ENCODE measurements at regions not wholly inside any gene's neighbourhood (a gene's known extent, or its start where the extent isn't known, plus 50 kb on each side); places are given as distances from the start of the nearest gene placed in this dataset.

DNA sequence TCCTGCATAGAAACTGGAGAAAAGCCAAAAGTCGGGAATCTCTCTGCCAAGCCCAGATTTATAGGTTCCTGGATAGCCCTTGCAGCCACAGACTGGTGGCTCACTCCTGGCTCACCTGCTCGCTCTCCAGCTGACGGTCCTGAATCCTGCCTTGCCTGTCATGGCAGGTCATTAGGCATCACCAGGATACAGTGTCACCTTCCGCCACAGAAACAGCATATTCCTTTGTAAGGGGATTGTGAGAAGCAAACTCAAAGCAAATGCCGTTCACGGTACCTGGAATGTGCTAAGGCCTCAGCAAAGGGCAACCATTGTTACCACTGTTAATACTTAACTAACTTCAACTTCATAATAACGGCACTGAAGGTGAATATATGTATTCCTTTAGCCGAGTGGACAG, 57.1 kb upstream of the GPR45 start:
- no peak overlapping the region for H3K4me3 Mint-ChIP-seq (ENCODE audit: unreplicated experiment)
- DNase-seq (ENCODE audit: low spot score) = no peak

DNA sequence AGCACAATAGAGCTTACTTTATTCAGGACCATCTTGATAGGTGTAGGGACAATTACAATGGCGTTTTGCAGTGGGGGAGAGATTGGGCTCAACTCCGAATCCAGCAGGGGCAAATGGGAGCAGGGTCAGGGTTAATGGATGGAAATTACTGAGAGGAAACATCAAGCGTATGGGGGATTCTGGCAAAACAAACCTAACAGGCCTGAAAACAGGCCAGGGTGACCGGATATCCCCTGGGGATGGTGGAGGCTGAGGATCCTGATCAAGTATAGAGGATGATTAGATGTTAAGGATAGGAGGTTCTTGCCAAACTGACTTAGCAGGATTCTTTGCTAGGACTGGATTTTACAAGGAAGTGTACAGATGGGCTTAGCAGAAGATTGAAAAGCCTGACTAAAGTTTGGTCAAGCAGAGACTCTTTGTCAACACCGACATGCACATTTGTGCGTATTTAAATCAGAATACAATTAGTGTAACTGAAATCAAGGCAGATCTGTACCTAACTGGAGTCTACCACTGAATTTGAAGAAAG, 54.5 kb upstream of the GPR45 start:
- Mint-ChIP-seq H3K27ac (ENCODE audit: unreplicated experiment) (no peak overlapping the region), H3K4me3 (ENCODE audit: unreplicated experiment) (no peak overlapping the region), H3K4me1 (ENCODE audit: unreplicated experiment) (peaks cover 2% of the 10 kb centered on the region), H3K36me3 (ENCODE audit: low read depth, unreplicated experiment) (no peaks in the 10 kb centered on the region), H3K27me3 (ENCODE audit: unreplicated experiment) (peaks cover 3% of the 10 kb centered on the region), H3K9me3 (ENCODE audit: unreplicated experiment) (no peaks in the 10 kb centered on the region)
- DNase-seq (ENCODE audit: low spot score) = no peak
- TF ChIP-seq, protein P1, sequence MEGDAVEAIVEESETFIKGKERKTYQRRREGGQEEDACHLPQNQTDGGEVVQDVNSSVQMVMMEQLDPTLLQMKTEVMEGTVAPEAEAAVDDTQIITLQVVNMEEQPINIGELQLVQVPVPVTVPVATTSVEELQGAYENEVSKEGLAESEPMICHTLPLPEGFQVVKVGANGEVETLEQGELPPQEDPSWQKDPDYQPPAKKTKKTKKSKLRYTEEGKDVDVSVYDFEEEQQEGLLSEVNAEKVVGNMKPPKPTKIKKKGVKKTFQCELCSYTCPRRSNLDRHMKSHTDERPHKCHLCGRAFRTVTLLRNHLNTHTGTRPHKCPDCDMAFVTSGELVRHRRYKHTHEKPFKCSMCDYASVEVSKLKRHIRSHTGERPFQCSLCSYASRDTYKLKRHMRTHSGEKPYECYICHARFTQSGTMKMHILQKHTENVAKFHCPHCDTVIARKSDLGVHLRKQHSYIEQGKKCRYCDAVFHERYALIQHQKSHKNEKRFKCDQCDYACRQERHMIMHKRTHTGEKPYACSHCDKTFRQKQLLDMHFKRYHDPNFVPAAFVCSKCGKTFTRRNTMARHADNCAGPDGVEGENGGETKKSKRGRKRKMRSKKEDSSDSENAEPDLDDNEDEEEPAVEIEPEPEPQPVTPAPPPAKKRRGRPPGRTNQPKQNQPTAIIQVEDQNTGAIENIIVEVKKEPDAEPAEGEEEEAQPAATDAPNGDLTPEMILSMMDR (IDR thresholded peaks at IDR 0.05; ENCODE audit: unreplicated experiment) = no peak

More for the DNA sequence above, 57.1 kb upstream of the GPR45 start:
- Mint-ChIP-seq H3K4me1 (ENCODE audit: unreplicated experiment) (peaks cover 10% of the 10 kb centered on the region), H3K27ac (ENCODE audit: unreplicated experiment) (no peak overlapping the region), H3K36me3 (ENCODE audit: low read depth, unreplicated experiment) (no peaks in the 10 kb centered on the region), H3K9me3 (ENCODE audit: unreplicated experiment) (no peaks in the 10 kb centered on the region), H3K27me3 (ENCODE audit: unreplicated experiment) (peaks cover 3% of the 10 kb centered on the region)
- TF ChIP-seq, protein P1 (IDR thresholded peaks at IDR 0.05; ENCODE audit: unreplicated experiment) = no peak

- Mint-ChIP-seq H3K4me1 (ENCODE audit: unreplicated experiment) (peaks cover 2% of the 10 kb centered on the region), H3K36me3 (ENCODE audit: low read depth, unreplicated experiment) (no peaks in the 10 kb centered on the region), H3K9me3 (ENCODE audit: unreplicated experiment) (no peaks in the 10 kb centered on the region), H3K4me3 (ENCODE audit: unreplicated experiment) (no peak overlapping the region), H3K27ac (ENCODE audit: unreplicated experiment) (no peak overlapping the region), H3K27me3 (ENCODE audit: unreplicated experiment) (peaks cover 3% of the 10 kb centered on the region)
- TF ChIP-seq, protein P1 (IDR thresholded peaks at IDR 0.05; ENCODE audit: unreplicated experiment) = no peak
- no peak for DNase-seq (ENCODE audit: low spot score)
Observed at GRCh38 chr2:105187531-105187930, 54.0 kb upstream of the GPR45 start.

- H3K27ac Mint-ChIP-seq (ENCODE audit: unreplicated experiment) = no peak overlapping the region
- DNase-seq (ENCODE audit: low spot score) = no peak
- no peaks in the 10 kb centered on the region for H3K9me3 Mint-ChIP-seq (ENCODE audit: unreplicated experiment)
- H3K4me1 Mint-ChIP-seq (ENCODE audit: unreplicated experiment) = peaks cover 2% of the 10 kb centered on the region
- TF ChIP-seq, protein P1 (IDR thresholded peaks at IDR 0.05; ENCODE audit: unreplicated experiment) = no peak
- H3K36me3 Mint-ChIP-seq (ENCODE audit: low read depth, unreplicated experiment) = no peaks in the 10 kb centered on the region
- peaks cover 3% of the 10 kb centered on the region for H3K27me3 Mint-ChIP-seq (ENCODE audit: unreplicated experiment)
- H3K4me3 Mint-ChIP-seq (ENCODE audit: unreplicated experiment) = no peak overlapping the region
Observed at GRCh38 chr2:105188343-105188742, 53.2 kb upstream of the GPR45 start.
